NCI-H2196 (cell line): ENCODE measurements at regions not wholly inside any gene's neighbourhood (a gene's known extent, or its start where the extent isn't known, plus 50 kb on each side); places are given as distances from the start of the nearest gene placed in this dataset.
"Not testable (repeated sequence)": the region's sequence is repeated elsewhere in the genome, so short reads cannot be mapped to it uniquely, and the experiment has no call there.

Experiments used
- DNase-seq: peaks from one replicate; lab custom pipeline; 2025; ENCODE audit not compliant: unreplicated experiment; lab: John Stamatoyannopoulos, UW

- DNase-seq = no peak
Measured at GRCh38 chr9:74078647-74079046, 418.5 kb upstream of the RORB start.

- DNase-seq = not testable (repeated sequence)
Measured at GRCh38 chr9:74080652-74081051, 416.5 kb upstream of the RORB start.

GRCh38 chr9:74083681-74084433 is 413.3 kb upstream of the RORB start:
- no peak for DNase-seq

GRCh38 chr9:74085384-74086037 is 411.6 kb upstream of the RORB start:
- DNase-seq = not testable (repeated sequence)

- DNase-seq = not testable (repeated sequence)
Measured at GRCh38 chr9:74090921-74091320, 406.2 kb upstream of the RORB start.

GRCh38 chr9:74092491-74092834 is 404.7 kb upstream of the RORB start:
- no peak for DNase-seq

- not testable (repeated sequence) for DNase-seq
Measured at GRCh38 chr9:74094037-74094436, 403.1 kb upstream of the RORB start.

GRCh38 chr9:74094766-74095165 is 402.4 kb upstream of the RORB start:
- no peak for DNase-seq

GRCh38 chr9:74095925-74096324 is 401.2 kb upstream of the RORB start:
- no peak for DNase-seq

- no peak for DNase-seq
Measured at GRCh38 chr9:74096420-74096819, 400.7 kb upstream of the RORB start.

- DNase-seq = no peak
Measured at GRCh38 chr9:74100042-74100441, 397.1 kb upstream of the RORB start.

- not testable (repeated sequence) for DNase-seq
Measured at GRCh38 chr9:74102148-74102547, 395.0 kb upstream of the RORB start.

GRCh38 chr9:74102702-74103101 is 394.4 kb upstream of the RORB start:
- no peak for DNase-seq

- no peak for DNase-seq
Measured at GRCh38 chr9:74107692-74108091, 389.4 kb upstream of the RORB start.

GRCh38 chr9:74115976-74116375 is 381.2 kb upstream of the RORB start:
- DNase-seq = no peak

- no peak for DNase-seq
Measured at GRCh38 chr9:74117151-74117550, 380.0 kb upstream of the RORB start.

- no peak for DNase-seq
Measured at GRCh38 chr9:74117731-74118130, 379.4 kb upstream of the RORB start.

GRCh38 chr9:74120061-74120460 is 377.1 kb upstream of the RORB start:
- DNase-seq = no peak

GRCh38 chr9:74120470-74120869 is 376.7 kb upstream of the RORB start:
- DNase-seq = no peak

GRCh38 chr9:74122216-74122615 is 374.9 kb upstream of the RORB start:
- no peak for DNase-seq

GRCh38 chr9:74122661-74123060 is 374.5 kb upstream of the RORB start:
- no peak for DNase-seq

- DNase-seq = no peak
Measured at GRCh38 chr9:74125941-74126340, 371.2 kb upstream of the RORB start.

GRCh38 chr9:74132986-74133385 is 364.1 kb upstream of the RORB start:
- DNase-seq = no peak
